ENCODE measurements at regions not wholly inside any gene's neighbourhood (a gene's known extent, or its start where the extent isn't known, plus 50 kb on each side); places are given as distances from the start of the nearest gene placed in this dataset.

- DNase-seq (ENCODE audit: low spot score) = no peak
These were observed 66.2 kb upstream of the IYD start for GRCh38 chr6:150302520-150303176.

More at GRCh38 chr6:150302520-150303176, 66.2 kb upstream of the IYD start:
- Mint-ChIP-seq H3K9me3 (peaks cover 10% of the 10 kb centered on the region), H3K27ac (no peak overlapping the region), H3K4me3 (no peak overlapping the region), H3K4me1 (no peaks in the 10 kb centered on the region), H3K36me3 (peaks cover 6% of the 10 kb centered on the region), H3K27me3 (ENCODE audit: low read depth) (peaks cover 4% of the 10 kb centered on the region; the same call in 1 of the 2 replicates)
- ATAC-seq = no peak
- ChIA-PET POLR2A (no interaction called here), CTCF (no interaction called here)
- no peak for TF ChIP-seq TP53 (CRISPR knock-in tag; IDR thresholded peaks at IDR 0.05)
- no peak for TF ChIP-seq GTF2I (CRISPR knock-in tag; conservative IDR thresholded peaks at IDR 0.05)
- TF ChIP-seq NR1H2 (CRISPR knock-in tag; IDR thresholded peaks at IDR 0.05) = no peak
- TF ChIP-seq ZNF671 (CRISPR knock-in tag; IDR thresholded peaks at IDR 0.05) = no peak
- no peak for TF ChIP-seq ZNF281 (CRISPR knock-in tag; IDR thresholded peaks at IDR 0.05)
- TF ChIP-seq ZNF416 (CRISPR knock-in tag; IDR thresholded peaks at IDR 0.05) = no peak
- TF ChIP-seq ZSCAN18 (CRISPR knock-in tag; IDR thresholded peaks at IDR 0.05) = no peak
- no peak for TF ChIP-seq IRF1 (CRISPR knock-in tag; IDR thresholded peaks at IDR 0.05)
- no peak for TF ChIP-seq ZNF263 (CRISPR knock-in tag; IDR thresholded peaks at IDR 0.05; ENCODE audit: low read depth)
- no peak for TF ChIP-seq EMX1 (CRISPR knock-in tag; IDR thresholded peaks at IDR 0.05)
- TF ChIP-seq SMAD4 (CRISPR knock-in tag; IDR thresholded peaks at IDR 0.05) = no peak
- TF ChIP-seq SP1 (CRISPR knock-in tag; conservative IDR thresholded peaks at IDR 0.05) = no peak
- TF ChIP-seq CDX4 (CRISPR knock-in tag; IDR thresholded peaks at IDR 0.05; ENCODE audit: borderline replicate concordance) = no peak
- no peak for TF ChIP-seq ARID4B (CRISPR knock-in tag; IDR thresholded peaks at IDR 0.05; ENCODE audit: borderline replicate concordance)
- TF ChIP-seq E2F1 (CRISPR knock-in tag; IDR thresholded peaks at IDR 0.05) = no peak
